ENCODE measurements at regions not wholly inside any gene's neighbourhood (a gene's known extent, or its start where the extent isn't known, plus 50 kb on each side); places are given as distances from the start of the nearest gene placed in this dataset.

DNA sequence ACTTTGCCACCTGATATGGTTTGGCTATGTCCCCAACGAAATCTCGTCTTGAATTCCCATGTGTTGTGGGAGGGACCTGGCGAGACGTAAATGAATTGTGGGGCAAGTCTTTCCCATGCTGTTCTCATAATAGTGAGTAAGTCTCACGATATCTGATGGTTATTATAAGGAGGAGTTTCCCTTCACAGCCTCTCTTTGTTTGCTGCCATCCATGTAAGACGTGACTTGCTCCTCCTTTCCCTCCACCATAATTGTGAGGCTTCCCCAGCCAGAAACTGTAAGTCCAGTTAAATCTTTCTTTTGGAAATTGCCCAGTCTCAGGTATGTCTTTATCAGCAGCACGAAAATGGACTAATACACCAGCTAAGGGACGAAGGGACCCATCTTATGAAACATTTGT is 1303.3 kb downstream of the SUCLG1 start:
- Histone ChIP-seq H3K4me1 (ENCODE audit: control insufficient read depth, insufficient read depth, low read length, unreplicated experiment) (no peaks in the 10 kb centered on the region), H2AFZ (ENCODE audit: low read length, unreplicated experiment) (no peak overlapping the region), H3K27me3 (ENCODE audit: insufficient read depth, low read length) (no peaks in the 10 kb centered on the region), H3K36me3 (ENCODE audit: insufficient read depth, low read length) (no peaks in the 10 kb centered on the region), H3K79me2 (ENCODE audit: control insufficient read depth, insufficient read depth, low read length, unreplicated experiment) (no peaks in the 10 kb centered on the region), H3K4me3 (ENCODE audit: low read depth, low read length) (no peak overlapping the region), H3K27ac (ENCODE audit: low read depth, low read length) (no peak overlapping the region)

DNA sequence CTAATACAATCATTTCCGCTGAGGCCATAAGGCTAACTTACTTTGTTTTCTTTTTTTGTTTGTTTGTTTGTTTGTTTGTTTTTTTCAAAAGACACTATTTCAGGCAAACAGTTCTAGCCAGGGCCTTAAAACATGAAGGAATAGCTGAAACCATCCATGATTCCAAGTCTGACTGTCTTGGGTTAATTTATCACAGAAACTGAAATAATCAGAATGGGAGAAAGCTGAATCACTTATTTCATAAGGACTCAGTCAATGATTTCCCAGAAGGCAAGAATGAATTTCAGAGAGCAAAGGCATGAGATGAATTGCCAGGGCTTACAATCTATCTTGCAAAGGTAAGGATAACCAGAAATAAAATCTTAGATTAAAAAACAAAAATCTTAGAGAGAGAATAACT is 1315.1 kb downstream of the SUCLG1 start:
- Histone ChIP-seq H2AFZ (ENCODE audit: low read length, unreplicated experiment) (no peak overlapping the region), H3K27me3 (ENCODE audit: insufficient read depth, low read length) (no peaks in the 10 kb centered on the region), H3K36me3 (ENCODE audit: insufficient read depth, low read length) (no peaks in the 10 kb centered on the region), H3K4me1 (ENCODE audit: control insufficient read depth, insufficient read depth, low read length, unreplicated experiment) (no peaks in the 10 kb centered on the region), H3K4me3 (ENCODE audit: low read depth, low read length) (no peak overlapping the region), H3K79me2 (ENCODE audit: control insufficient read depth, insufficient read depth, low read length, unreplicated experiment) (no peaks in the 10 kb centered on the region), H3K27ac (ENCODE audit: low read depth, low read length) (no peak overlapping the region)

DNA sequence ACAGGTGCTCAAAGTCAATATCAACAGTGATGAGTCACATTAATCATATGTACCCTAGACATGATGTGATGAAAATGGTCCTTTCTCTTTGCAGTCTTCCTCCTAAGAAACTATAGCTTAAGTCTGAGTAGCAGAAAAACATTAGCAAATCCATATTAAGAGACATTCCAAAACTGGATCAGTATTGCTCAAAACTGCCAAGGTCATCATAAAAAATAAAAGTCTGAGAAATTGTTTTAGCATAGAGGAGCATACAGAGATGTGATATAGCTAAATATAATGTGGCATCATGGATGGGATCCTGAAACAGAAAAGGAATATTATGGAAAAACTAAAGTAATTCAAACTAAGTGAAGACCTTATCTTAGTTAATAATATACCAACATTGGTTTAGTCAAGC is 1316.1 kb downstream of the SUCLG1 start:
- Histone ChIP-seq H2AFZ (ENCODE audit: low read length, unreplicated experiment) (no peak overlapping the region), H3K4me3 (ENCODE audit: low read depth, low read length) (no peak overlapping the region), H3K79me2 (ENCODE audit: control insufficient read depth, insufficient read depth, low read length, unreplicated experiment) (no peaks in the 10 kb centered on the region), H3K27ac (ENCODE audit: low read depth, low read length) (no peak overlapping the region), H3K4me1 (ENCODE audit: control insufficient read depth, insufficient read depth, low read length, unreplicated experiment) (no peaks in the 10 kb centered on the region), H3K27me3 (ENCODE audit: insufficient read depth, low read length) (no peaks in the 10 kb centered on the region), H3K36me3 (ENCODE audit: insufficient read depth, low read length) (no peaks in the 10 kb centered on the region)

DNA sequence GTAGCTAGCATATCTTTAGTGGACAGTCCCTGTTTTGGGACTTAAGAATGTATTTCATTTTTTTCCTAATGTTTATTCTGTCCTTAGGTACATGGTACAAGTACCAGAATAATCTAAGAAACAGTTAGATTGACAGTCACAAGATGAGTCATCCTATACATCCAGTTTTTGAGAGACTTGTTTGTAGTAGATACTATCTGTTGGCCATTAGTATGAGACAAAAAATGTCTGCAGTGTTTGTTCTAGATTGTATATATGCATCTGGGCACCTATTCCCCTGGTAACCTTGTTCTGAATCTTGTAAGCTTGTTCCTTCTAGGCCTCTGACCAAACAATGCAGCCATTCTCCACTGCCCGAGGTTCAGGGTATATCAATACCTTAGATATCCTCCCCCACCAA is 1343.5 kb downstream of the SUCLG1 start:
- Histone ChIP-seq H3K4me1 (ENCODE audit: control insufficient read depth, insufficient read depth, low read length, unreplicated experiment) (no peaks in the 10 kb centered on the region), H2AFZ (ENCODE audit: low read length, unreplicated experiment) (no peak overlapping the region), H3K79me2 (ENCODE audit: control insufficient read depth, insufficient read depth, low read length, unreplicated experiment) (no peaks in the 10 kb centered on the region), H3K36me3 (ENCODE audit: insufficient read depth, low read length) (no peaks in the 10 kb centered on the region), H3K27me3 (ENCODE audit: insufficient read depth, low read length) (no peaks in the 10 kb centered on the region), H3K4me3 (ENCODE audit: low read depth, low read length) (no peak overlapping the region), H3K27ac (ENCODE audit: low read depth, low read length) (no peak overlapping the region)

DNA sequence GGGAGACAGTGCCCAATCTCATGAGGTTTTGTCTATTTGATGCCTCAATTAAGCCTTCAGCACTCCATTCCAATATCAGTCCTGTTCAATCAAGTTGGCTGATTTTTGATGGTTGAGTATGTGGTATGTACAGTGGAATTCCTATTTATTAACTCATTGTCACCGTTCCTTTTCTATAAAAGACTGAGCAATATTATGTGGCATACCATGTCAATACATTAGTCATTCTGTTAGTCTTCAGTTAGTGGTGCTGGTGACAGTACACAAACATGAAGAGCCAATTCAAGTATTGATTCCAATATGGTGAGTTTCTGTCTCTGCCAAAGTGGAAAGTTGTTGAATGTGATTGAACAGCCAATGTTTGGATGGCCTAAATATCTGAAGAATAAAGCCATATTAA is 1343.9 kb downstream of the SUCLG1 start:
- H3K36me3 ChIP-seq (ENCODE audit: insufficient read depth, low read length) = no peaks in the 10 kb centered on the region
- no peak overlapping the region for H3K27ac ChIP-seq (ENCODE audit: low read depth, low read length)
- no peaks in the 10 kb centered on the region for H3K27me3 ChIP-seq (ENCODE audit: insufficient read depth, low read length)
- no peak overlapping the region for H3K4me3 ChIP-seq (ENCODE audit: low read depth, low read length)
- no peaks in the 10 kb centered on the region for H3K79me2 ChIP-seq (ENCODE audit: control insufficient read depth, insufficient read depth, low read length, unreplicated experiment)
- H2AFZ ChIP-seq (ENCODE audit: low read length, unreplicated experiment) = no peak overlapping the region
- H3K4me1 ChIP-seq (ENCODE audit: control insufficient read depth, insufficient read depth, low read length, unreplicated experiment) = no peaks in the 10 kb centered on the region

DNA sequence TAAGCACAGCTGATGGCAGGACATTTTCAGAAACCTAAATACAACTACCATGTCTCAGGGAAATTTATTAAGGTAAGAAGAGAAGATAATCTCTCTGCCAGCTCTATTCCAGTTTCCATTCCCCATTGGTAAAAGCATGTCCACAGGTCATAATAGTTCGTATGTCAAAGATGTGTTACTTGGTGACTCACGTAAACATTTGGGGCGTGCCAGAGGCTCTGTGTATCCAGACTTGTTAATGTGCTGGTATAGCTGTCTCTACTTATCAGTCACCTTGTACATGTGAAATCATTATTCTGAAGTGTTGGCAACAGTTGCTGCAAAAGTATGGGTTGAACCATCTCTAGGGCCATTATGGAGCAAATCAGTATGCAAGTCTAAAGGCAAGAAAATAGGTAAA is 1345.1 kb downstream of the SUCLG1 start:
- no peaks in the 10 kb centered on the region for H3K4me1 ChIP-seq (ENCODE audit: control insufficient read depth, insufficient read depth, low read length, unreplicated experiment)
- H3K79me2 ChIP-seq (ENCODE audit: control insufficient read depth, insufficient read depth, low read length, unreplicated experiment) = no peaks in the 10 kb centered on the region
- no peak overlapping the region for H3K27ac ChIP-seq (ENCODE audit: low read depth, low read length)
- H3K4me3 ChIP-seq (ENCODE audit: low read depth, low read length) = no peak overlapping the region
- H2AFZ ChIP-seq (ENCODE audit: low read length, unreplicated experiment) = no peak overlapping the region
- H3K36me3 ChIP-seq (ENCODE audit: insufficient read depth, low read length) = no peaks in the 10 kb centered on the region
- no peaks in the 10 kb centered on the region for H3K27me3 ChIP-seq (ENCODE audit: insufficient read depth, low read length)

DNA sequence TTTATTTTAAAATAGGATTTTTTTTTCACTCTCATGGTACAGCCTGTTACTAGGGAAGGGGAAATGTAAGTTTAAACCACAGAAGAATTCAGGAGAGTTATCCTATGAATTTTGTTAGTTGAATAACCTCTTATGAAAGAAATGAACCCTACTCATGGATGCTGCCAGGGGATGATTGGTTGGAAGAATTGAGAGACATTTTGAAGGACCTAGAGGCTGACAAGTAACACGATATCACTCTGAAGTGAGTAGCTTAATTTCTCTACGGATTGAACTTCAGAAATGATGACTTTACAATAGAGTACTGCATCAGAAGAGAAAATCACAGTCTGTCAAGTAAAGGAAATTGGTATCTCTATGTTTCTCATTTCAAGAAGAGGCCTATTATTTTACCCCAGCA is 1346.2 kb downstream of the SUCLG1 start:
- H3K27me3 ChIP-seq (ENCODE audit: insufficient read depth, low read length) = no peaks in the 10 kb centered on the region
- H3K79me2 ChIP-seq (ENCODE audit: control insufficient read depth, insufficient read depth, low read length, unreplicated experiment) = no peaks in the 10 kb centered on the region
- no peak overlapping the region for H3K27ac ChIP-seq (ENCODE audit: low read depth, low read length)
- no peak overlapping the region for H2AFZ ChIP-seq (ENCODE audit: low read length, unreplicated experiment)
- H3K4me1 ChIP-seq (ENCODE audit: control insufficient read depth, insufficient read depth, low read length, unreplicated experiment) = no peaks in the 10 kb centered on the region
- H3K4me3 ChIP-seq (ENCODE audit: low read depth, low read length) = no peak overlapping the region
- no peaks in the 10 kb centered on the region for H3K36me3 ChIP-seq (ENCODE audit: insufficient read depth, low read length)

DNA sequence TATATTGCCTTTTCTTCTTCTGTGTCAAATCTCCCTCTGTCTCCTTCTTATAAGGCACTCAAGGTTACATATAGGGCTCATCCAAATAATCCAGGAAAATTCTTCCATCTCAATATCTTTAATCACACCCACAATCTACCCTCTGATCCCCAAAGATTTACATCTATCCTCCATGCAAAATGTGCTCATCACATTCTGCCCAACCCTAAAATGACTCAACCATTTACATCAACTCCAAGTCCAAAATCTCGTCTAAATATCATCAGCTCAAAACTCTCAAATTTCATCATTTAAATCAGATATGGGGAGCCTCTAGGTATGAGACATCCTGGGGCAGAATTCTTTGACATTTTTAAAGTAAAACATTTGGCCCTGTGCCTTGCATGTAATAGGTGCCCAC is 1349.8 kb downstream of the SUCLG1 start:
- Histone ChIP-seq H2AFZ (ENCODE audit: low read length, unreplicated experiment) (no peak overlapping the region), H3K36me3 (ENCODE audit: insufficient read depth, low read length) (no peaks in the 10 kb centered on the region), H3K27ac (ENCODE audit: low read depth, low read length) (no peak overlapping the region), H3K27me3 (ENCODE audit: insufficient read depth, low read length) (no peaks in the 10 kb centered on the region), H3K79me2 (ENCODE audit: control insufficient read depth, insufficient read depth, low read length, unreplicated experiment) (no peaks in the 10 kb centered on the region), H3K4me3 (ENCODE audit: low read depth, low read length) (no peak overlapping the region), H3K4me1 (ENCODE audit: control insufficient read depth, insufficient read depth, low read length, unreplicated experiment) (peaks cover 4% of the 10 kb centered on the region)

DNA sequence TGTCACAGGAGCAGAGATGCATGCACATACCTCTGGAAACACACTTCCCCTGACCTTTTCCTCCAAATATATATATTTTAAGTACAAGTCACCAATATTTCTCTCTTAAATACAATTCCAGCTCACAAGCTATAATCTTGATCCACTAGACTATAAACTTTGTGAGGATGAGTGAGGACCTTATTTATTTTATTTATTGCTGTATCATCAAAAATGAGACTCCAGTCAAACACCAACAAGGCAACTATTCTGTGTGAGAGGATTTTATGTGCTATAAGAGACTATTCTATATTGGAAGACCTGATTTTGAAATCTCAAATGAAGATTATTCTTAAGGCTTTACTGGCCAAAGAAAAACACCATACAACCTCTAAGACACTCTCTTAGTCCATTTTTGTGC is 1352.2 kb downstream of the SUCLG1 start:
- H2AFZ ChIP-seq (ENCODE audit: low read length, unreplicated experiment) = no peak overlapping the region
- no peaks in the 10 kb centered on the region for H3K79me2 ChIP-seq (ENCODE audit: control insufficient read depth, insufficient read depth, low read length, unreplicated experiment)
- H3K27me3 ChIP-seq (ENCODE audit: insufficient read depth, low read length) = no peaks in the 10 kb centered on the region
- peaks cover 8% of the 10 kb centered on the region for H3K4me1 ChIP-seq (ENCODE audit: control insufficient read depth, insufficient read depth, low read length, unreplicated experiment)
- no peak overlapping the region for H3K27ac ChIP-seq (ENCODE audit: low read depth, low read length)
- H3K4me3 ChIP-seq (ENCODE audit: low read depth, low read length) = no peak overlapping the region
- no peaks in the 10 kb centered on the region for H3K36me3 ChIP-seq (ENCODE audit: insufficient read depth, low read length)

DNA sequence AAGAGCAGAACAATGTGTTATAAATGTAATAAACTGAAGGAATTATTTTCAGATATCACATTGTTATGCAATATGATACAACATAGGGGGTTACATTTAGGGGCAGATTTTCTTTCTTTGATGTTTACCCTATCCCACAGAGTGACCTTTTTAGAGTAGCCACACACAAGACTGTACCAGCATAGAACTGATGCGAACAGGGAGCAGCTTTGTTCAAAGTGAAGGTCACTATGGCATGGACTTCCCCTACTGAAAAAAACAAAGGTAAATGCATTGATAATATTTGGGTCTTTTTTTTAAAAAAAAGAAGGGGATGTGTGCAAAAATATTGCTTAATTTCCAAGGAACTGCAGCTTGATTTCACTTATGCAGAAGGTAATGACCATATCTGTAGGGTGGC is 1354.9 kb downstream of the SUCLG1 start:
- Histone ChIP-seq H2AFZ (ENCODE audit: low read length, unreplicated experiment) (peak overlapping the region; percentile 14), H3K4me3 (ENCODE audit: low read depth, low read length) (0 out of 2 replicates have a peak overlapping the region, but pooled peaks have one; percentile 3), H3K4me1 (ENCODE audit: control insufficient read depth, insufficient read depth, low read length, unreplicated experiment) (peaks cover 8% of the 10 kb centered on the region), H3K36me3 (ENCODE audit: insufficient read depth, low read length) (no peaks in the 10 kb centered on the region), H3K27ac (ENCODE audit: low read depth, low read length) (peak overlapping the region; percentile 70), H3K27me3 (ENCODE audit: insufficient read depth, low read length) (no peaks in the 10 kb centered on the region), H3K79me2 (ENCODE audit: control insufficient read depth, insufficient read depth, low read length, unreplicated experiment) (no peaks in the 10 kb centered on the region)

DNA sequence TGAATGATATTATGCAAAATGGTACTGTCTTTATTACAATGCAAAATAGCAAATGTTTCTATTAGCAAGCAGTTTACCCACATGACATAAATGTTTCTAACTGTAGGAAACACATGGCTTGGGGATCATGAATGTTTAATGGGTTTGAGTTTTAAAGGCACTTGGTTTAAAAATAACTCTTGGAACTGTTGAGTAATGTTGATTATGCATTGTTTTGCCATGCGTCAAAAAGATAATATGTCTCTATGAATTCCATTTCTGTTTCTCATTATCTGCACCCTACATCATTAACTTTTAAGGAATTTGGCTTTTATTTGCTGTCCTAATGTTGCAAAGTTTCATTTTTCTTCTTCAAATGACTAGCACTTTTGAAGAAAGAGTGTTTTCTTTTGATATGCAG is 1355.5 kb downstream of the SUCLG1 start:
- peak overlapping the region; percentile 70 for H3K27ac ChIP-seq (ENCODE audit: low read depth, low read length)
- H3K36me3 ChIP-seq (ENCODE audit: insufficient read depth, low read length) = no peaks in the 10 kb centered on the region
- 0 out of 2 replicates have a peak overlapping the region, but pooled peaks have one; percentile 3 for H3K4me3 ChIP-seq (ENCODE audit: low read depth, low read length)
- peaks cover 8% of the 10 kb centered on the region for H3K4me1 ChIP-seq (ENCODE audit: control insufficient read depth, insufficient read depth, low read length, unreplicated experiment)
- H2AFZ ChIP-seq (ENCODE audit: low read length, unreplicated experiment) = peak overlapping the region; percentile 14
- no peaks in the 10 kb centered on the region for H3K27me3 ChIP-seq (ENCODE audit: insufficient read depth, low read length)
- H3K79me2 ChIP-seq (ENCODE audit: control insufficient read depth, insufficient read depth, low read length, unreplicated experiment) = no peaks in the 10 kb centered on the region
